Transverse colon (tissue), 4 donors: ENCODE measurements at regions not wholly inside any gene's neighbourhood (a gene's known extent, or its start where the extent isn't known, plus 50 kb on each side); places are given as distances from the start of the nearest gene placed in this dataset.

Experiments
- DNase-seq: peaks from one replicate; pipeline ENCODE4 v3.0.0-alpha.2; 2019
- H3K27ac ChIP-seq, 4 donors: fragments of 200-600 bp; sonication (generic); 2 replicates each; pipeline ENCODE4 v1.5.1; 2016 to 2018; ENCODE audit warnings: inconsistent platforms in 4 of 4
- H3K27me3 ChIP-seq: fragments of 200-600 bp; sonication (generic); 2 replicates; pipeline ENCODE4 v1.5.1; 2017; ENCODE audit warnings: inconsistent platforms
- H3K36me3 ChIP-seq, 4 donors: fragments of 200-600 bp; sonication (generic); 2 replicates each; pipeline ENCODE4 v1.5.1; 2017 to 2019; ENCODE audit warnings: inconsistent platforms in 4 of 4
- H3K4me1 ChIP-seq, 4 donors: fragments of 200-600 bp; sonication (generic); 2 replicates each; pipeline ENCODE4 v1.5.1; 2017 to 2020; ENCODE audit warnings: inconsistent platforms in 4 of 4
- H3K4me3 ChIP-seq, 4 donors: fragments of 200-600 bp; sonication (generic); 1 replicate in 1 of 4; 2 replicates in 3 of 4; pipeline versions ENCODE4 v1.5.1 to v1.6.1; 2017 to 2019; ENCODE audit warnings: inconsistent platforms in 4 of 4
- H3K9me3 ChIP-seq, 2 donors: fragments of 200-600 bp; sonication (generic); 2 replicates each; pipeline ENCODE4 v1.5.1; 2017 to 2019; ENCODE audit warnings: inconsistent platforms in 2 of 2
- CTCF ChIP-seq, 5 experiments: fragments of 200-600 bp in 3 of 5; fragments of 450-650 bp in 2 of 5; sonication (generic) in 3 of 5; IDR thresholded peaks; 1 replicate in 2 of 5; 2 replicates in 3 of 5; pipeline ENCODE4 v1.5.1; 2016 to 2017; ENCODE audit warnings: antibody characterized with exemption in 5 of 5, inconsistent platforms in 3 of 5, mild to moderate bottlenecking in 2 of 5, moderate library complexity in 1 of 5
- EP300 ChIP-seq: sonication (generic); formaldehyde crosslinking; IDR thresholded peaks from one replicate; pipeline ENCODE4 v1.6.1; 2017; ENCODE audit warnings: antibody characterized with exemption, low read depth
- POLR2A ChIP-seq: fragments of 450-650 bp; IDR thresholded peaks from one replicate; pipeline ENCODE4 v1.6.1; 2016; ENCODE audit warnings: antibody characterized with exemption, mild to moderate bottlenecking, moderate library complexity
- POLR2AphosphoS5 ChIP-seq, 3 donors: sonication (generic); formaldehyde crosslinking; IDR thresholded peaks; one replicate each; pipeline ENCODE4 v1.6.1; 2016; ENCODE audit warnings: antibody characterized with exemption in 3 of 3
- WGBS, 2 donors: methylation state at CpG; one replicate each; pipeline ENCODE4 v1.1.5; 2018; ENCODE audit warnings: low coverage in 1 of 2; 5-methylcytosine and 5-hydroxymethylcytosine counted together
- in situ Hi-C, 4 donors: fragments of 200-750 bp; cut with MboI; loops; one replicate each; pipeline versions ENCODE4 v1.15.0 to v1.15.1; 2017; ENCODE audit warnings: low sequenced_read_pairs in 3 of 4, low pct_ligation_motif_present in 1 of 4, low pct_unique_long_range_greater_than_20kb in 1 of 4
- intact Hi-C: fragments of 100-400 bp; cut with DNase I; formaldehyde crosslinking; loops from one replicate; pipeline ENCODE4 v1.15.1; 2023; ENCODE audit warnings: low total_unique reads

DNA sequence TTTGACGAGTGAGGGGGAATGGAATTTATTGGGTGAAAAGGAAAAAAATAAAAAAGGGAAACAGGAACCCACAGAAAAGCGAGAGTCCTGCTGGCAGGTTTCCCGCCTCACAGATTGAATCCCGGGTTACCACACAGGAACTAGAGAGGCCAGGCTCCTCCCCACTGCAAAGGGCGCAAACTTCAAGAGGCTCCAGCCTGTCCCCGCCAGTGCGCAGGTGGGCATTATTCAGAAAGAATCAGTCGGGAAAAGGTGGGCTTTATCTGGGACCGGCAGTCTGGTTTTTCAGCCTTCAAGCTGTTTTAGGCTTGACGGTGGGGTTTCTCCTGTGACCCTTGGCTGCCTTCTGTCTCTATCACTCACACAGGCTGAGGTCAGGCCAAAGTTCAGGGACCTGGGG lies 1496.8 kb downstream of the RPA4 start:
- Histone ChIP-seq H3K9me3 (no peaks in the 10 kb centered on the region), H3K27ac (no peak overlapping the region), H3K27me3 (no peaks in the 10 kb centered on the region), H3K36me3 (no peaks in the 10 kb centered on the region), H3K4me1 (no peaks in the 10 kb centered on the region), H3K4me3 (no peak overlapping the region)
- in situ Hi-C loops (no loop called here), intact Hi-C loops (no loop called here)
- TF ChIP-seq EP300 = no peak
- no peak for TF ChIP-seq POLR2A
- TF ChIP-seq POLR2AphosphoS5 (IDR thresholded peaks at IDR 0.05) = no peak
- no peak for TF ChIP-seq CTCF (IDR thresholded peaks at IDR 0.05)
- WGBS, 2 donors = 84% methylated on average over 10 of the region's 10 CpGs; no CpG with 5 or more reads in 1 of the 2 donors
- no peak for DNase-seq

- no peaks in the 10 kb centered on the region for H3K4me1 ChIP-seq
- intact Hi-C loops (no loop called here), in situ Hi-C loops (no loop called here)
- no peak for DNase-seq
- H3K27ac ChIP-seq = no peak overlapping the region
- H3K9me3 ChIP-seq = no peaks in the 10 kb centered on the region
- no peaks in the 10 kb centered on the region for H3K27me3 ChIP-seq
- 41% methylated on average over 1 of the region's 1 CpG; no CpG with 5 or more reads in 1 of the 2 donors for WGBS, 2 donors
- TF ChIP-seq POLR2AphosphoS5 (IDR thresholded peaks at IDR 0.05) = no peak
- no peak for TF ChIP-seq POLR2A
- no peak for TF ChIP-seq EP300
- TF ChIP-seq CTCF (IDR thresholded peaks at IDR 0.05) = no peak
- H3K4me3 ChIP-seq = no peak overlapping the region
- no peaks in the 10 kb centered on the region for H3K36me3 ChIP-seq
Observed at GRCh38 chrX:98398542-98398941, 1514.8 kb downstream of the RPA4 start.

DNA sequence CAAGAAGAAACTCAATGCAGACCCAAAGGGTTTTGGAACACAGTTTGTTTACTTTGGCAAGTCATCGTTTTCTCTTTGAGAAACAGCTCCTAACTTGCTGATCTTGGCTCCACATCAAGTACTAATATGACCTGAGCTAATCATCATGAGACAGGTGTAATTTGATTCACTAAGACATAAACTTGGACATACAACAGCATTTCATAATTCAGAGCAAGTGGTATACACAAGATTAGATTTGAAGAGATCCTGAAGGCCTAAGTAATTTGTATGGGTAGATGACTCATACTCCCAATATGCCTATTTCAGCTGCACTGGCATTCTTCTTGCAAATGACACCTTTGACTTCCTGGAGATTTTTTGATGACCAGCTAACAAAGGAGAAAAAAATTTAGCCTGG lies 1521.7 kb downstream of the RPA4 start:
- intact Hi-C loops (no loop called here), in situ Hi-C loops (no loop called here)
- WGBS, 2 donors = 40% methylated on average over 1 of the region's 1 CpG; no CpG with 5 or more reads in 1 of the 2 donors
- TF ChIP-seq CTCF (IDR thresholded peaks at IDR 0.05) = no peak
- TF ChIP-seq POLR2A = no peak
- no peaks in the 10 kb centered on the region for H3K27me3 ChIP-seq
- no peaks in the 10 kb centered on the region for H3K4me1 ChIP-seq
- no peak overlapping the region for H3K4me3 ChIP-seq
- no peaks in the 10 kb centered on the region for H3K9me3 ChIP-seq
- no peaks in the 10 kb centered on the region for H3K36me3 ChIP-seq
- no peak overlapping the region for H3K27ac ChIP-seq
- DNase-seq = no peak

- Histone ChIP-seq H3K27me3 (no peaks in the 10 kb centered on the region), H3K4me1 (no peaks in the 10 kb centered on the region), H3K36me3 (no peaks in the 10 kb centered on the region), H3K4me3 (no peak overlapping the region), H3K9me3 (no peaks in the 10 kb centered on the region), H3K27ac (no peak overlapping the region)
- intact Hi-C loops = no loop called here
- in situ Hi-C loops = no loop called here
- no peak for DNase-seq
- 68 to 69% methylated on average over 4 of the region's 4 CpGs for WGBS, 2 donors
- TF ChIP-seq POLR2AphosphoS5 (IDR thresholded peaks at IDR 0.05) (no peak), POLR2A (no peak), EP300 (no peak), CTCF (IDR thresholded peaks at IDR 0.05) (no peak)
Observed at GRCh38 chrX:98407584-98407983, 1523.9 kb downstream of the RPA4 start.
